HepG2 (cell line): ENCODE measurements at regions not wholly inside any gene's neighbourhood (a gene's known extent, or its start where the extent isn't known, plus 50 kb on each side); places are given as distances from the start of the nearest gene placed in this dataset.

Experiments used
- PCBP2 ChIP-seq: fragments of 200-400 bp; formaldehyde crosslinking; optimal IDR thresholded peaks from 2 replicates; pipeline ENCODE3; 2018; ENCODE audit warnings: low read length, low read depth; ENCODE audit not compliant: poor library complexity, severe bottlenecking
- POLR2A ChIP-seq, 2 experiments: IDR thresholded peaks; 2 replicates each; pipeline ENCODE4 v1.6.1; 2011; ENCODE audit warnings: low read depth in 2 of 2, low read length in 2 of 2, mild to moderate bottlenecking in 1 of 2, moderate library complexity in 1 of 2; ENCODE audit not compliant: insufficient read depth in 1 of 2
- ZNF768 ChIP-seq: sonication (generic); formaldehyde crosslinking; IDR thresholded peaks from 2 replicates; pipeline ENCODE4 v1.4.0; 2020; ENCODE audit warnings: missing genetic modification reagents
- TF ChIP-seq, protein P1 (sequence below): sonication (generic); formaldehyde crosslinking; IDR thresholded peaks from 2 replicates; pipeline ENCODE4 v1.4.0; 2020; ENCODE audit warnings: missing genetic modification reagents

DNA sequence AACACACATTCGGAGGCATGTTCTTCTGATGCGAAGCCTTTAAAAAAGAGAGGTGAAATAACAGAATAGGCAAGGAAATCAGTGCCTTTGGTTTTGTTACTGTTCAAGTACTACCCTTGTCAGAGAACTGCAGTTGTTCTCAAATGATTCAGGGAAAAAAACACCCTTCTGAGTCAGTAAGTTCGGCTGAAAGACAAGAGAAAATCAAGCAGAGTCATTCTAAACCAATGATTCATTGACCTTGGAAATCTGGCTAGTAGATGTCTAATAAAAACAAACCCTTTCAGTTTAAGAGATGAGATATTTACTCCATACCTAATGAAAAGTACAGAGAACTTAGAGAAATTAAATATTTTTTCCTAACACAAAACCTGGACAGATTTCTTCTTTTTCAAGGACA is 72.7 kb upstream of the ABI3BP start:
- TF ChIP-seq PCBP2 (no peak), ZNF768 (no peak), POLR2A (IDR thresholded peaks at IDR 0.05; ENCODE audit: insufficient read depth in 1 of 2, low read depth in 2 of 2, low read length in 2 of 2) (no peak)
- TF ChIP-seq, protein P1, sequence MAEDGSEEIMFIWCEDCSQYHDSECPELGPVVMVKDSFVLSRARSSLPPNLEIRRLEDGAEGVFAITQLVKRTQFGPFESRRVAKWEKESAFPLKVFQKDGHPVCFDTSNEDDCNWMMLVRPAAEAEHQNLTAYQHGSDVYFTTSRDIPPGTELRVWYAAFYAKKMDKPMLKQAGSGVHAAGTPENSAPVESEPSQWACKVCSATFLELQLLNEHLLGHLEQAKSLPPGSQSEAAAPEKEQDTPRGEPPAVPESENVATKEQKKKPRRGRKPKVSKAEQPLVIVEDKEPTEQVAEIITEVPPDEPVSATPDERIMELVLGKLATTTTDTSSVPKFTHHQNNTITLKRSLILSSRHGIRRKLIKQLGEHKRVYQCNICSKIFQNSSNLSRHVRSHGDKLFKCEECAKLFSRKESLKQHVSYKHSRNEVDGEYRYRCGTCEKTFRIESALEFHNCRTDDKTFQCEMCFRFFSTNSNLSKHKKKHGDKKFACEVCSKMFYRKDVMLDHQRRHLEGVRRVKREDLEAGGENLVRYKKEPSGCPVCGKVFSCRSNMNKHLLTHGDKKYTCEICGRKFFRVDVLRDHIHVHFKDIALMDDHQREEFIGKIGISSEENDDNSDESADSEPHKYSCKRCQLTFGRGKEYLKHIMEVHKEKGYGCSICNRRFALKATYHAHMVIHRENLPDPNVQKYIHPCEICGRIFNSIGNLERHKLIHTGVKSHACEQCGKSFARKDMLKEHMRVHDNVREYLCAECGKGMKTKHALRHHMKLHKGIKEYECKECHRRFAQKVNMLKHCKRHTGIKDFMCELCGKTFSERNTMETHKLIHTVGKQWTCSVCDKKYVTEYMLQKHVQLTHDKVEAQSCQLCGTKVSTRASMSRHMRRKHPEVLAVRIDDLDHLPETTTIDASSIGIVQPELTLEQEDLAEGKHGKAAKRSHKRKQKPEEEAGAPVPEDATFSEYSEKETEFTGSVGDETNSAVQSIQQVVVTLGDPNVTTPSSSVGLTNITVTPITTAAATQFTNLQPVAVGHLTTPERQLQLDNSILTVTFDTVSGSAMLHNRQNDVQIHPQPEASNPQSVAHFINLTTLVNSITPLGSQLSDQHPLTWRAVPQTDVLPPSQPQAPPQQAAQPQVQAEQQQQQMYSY (CRISPR knock-in tag): no peak
